ENCODE measurements at regions not wholly inside any gene's neighbourhood (a gene's known extent, or its start where the extent isn't known, plus 50 kb on each side); places are given as distances from the start of the nearest gene placed in this dataset.

GRCh38 chr11:45446434-45446833, 160.3 kb upstream of the SYT13 start:
- 78 to 89% methylated on average over 5 of the region's 5 CpGs for WGBS, 2 donors
- Histone ChIP-seq H3K4me1 (peaks cover 5% of the 10 kb centered on the region), H3K36me3 (ENCODE audit: low read depth, missing control alignments) (no peaks in the 10 kb centered on the region), H3K27ac (no peak overlapping the region), H3K27me3 (no peaks in the 10 kb centered on the region), H3K4me3 (no peak overlapping the region), H3K9me3 (no peaks in the 10 kb centered on the region)
- DNase-seq: no peak
- TF ChIP-seq CTCF (IDR thresholded peaks at IDR 0.05): no peak
- TF ChIP-seq POLR2A (IDR thresholded peaks at IDR 0.05): no peak
- intact Hi-C loops (cut with DNase I; ENCODE audit: low total_unique reads): no loop called here

GRCh38 chr11:45444796-45445195, 158.7 kb upstream of the SYT13 start:
- DNase-seq: no peak
- Histone ChIP-seq H3K27ac (no peak overlapping the region), H3K9me3 (no peaks in the 10 kb centered on the region), H3K27me3 (no peaks in the 10 kb centered on the region), H3K4me1 (peaks cover 5% of the 10 kb centered on the region), H3K4me3 (no peak overlapping the region), H3K36me3 (ENCODE audit: low read depth, missing control alignments) (no peaks in the 10 kb centered on the region)
- WGBS, 2 donors: 46 to 54% methylated on average over 6 of the region's 6 CpGs
- TF ChIP-seq POLR2A (IDR thresholded peaks at IDR 0.05) (no peak), CTCF (IDR thresholded peaks at IDR 0.05) (no peak)
- intact Hi-C loops (cut with DNase I; ENCODE audit: low total_unique reads): no loop called here

- Histone ChIP-seq H3K27ac (no peak overlapping the region), H3K4me1 (no peaks in the 10 kb centered on the region), H3K4me3 (no peak overlapping the region), H3K9me3 (no peaks in the 10 kb centered on the region), H3K27me3 (no peaks in the 10 kb centered on the region), H3K36me3 (ENCODE audit: low read depth, missing control alignments) (no peaks in the 10 kb centered on the region)
- no peak for DNase-seq
- intact Hi-C loops (cut with DNase I; ENCODE audit: low total_unique reads): no loop called here
- TF ChIP-seq POLR2A (IDR thresholded peaks at IDR 0.05) (no peak), CTCF (IDR thresholded peaks at IDR 0.05) (no peak)
- WGBS, 2 donors: 89 to 95% methylated on average over 2 of the region's 2 CpGs
Measured at GRCh38 chr11:45440111-45440510, 154.0 kb upstream of the SYT13 start.

GRCh38 chr11:45436966-45437365, 150.8 kb upstream of the SYT13 start:
- Histone ChIP-seq H3K27ac (no peak overlapping the region), H3K9me3 (no peaks in the 10 kb centered on the region), H3K27me3 (no peaks in the 10 kb centered on the region), H3K36me3 (ENCODE audit: low read depth, missing control alignments) (no peaks in the 10 kb centered on the region), H3K4me1 (no peaks in the 10 kb centered on the region), H3K4me3 (no peak overlapping the region)
- intact Hi-C loops (cut with DNase I; ENCODE audit: low total_unique reads): no loop called here
- DNase-seq: no peak
- WGBS, 2 donors: 88 to 93% methylated on average over 1 of the region's 1 CpG
- TF ChIP-seq CTCF (IDR thresholded peaks at IDR 0.05) (no peak), POLR2A (IDR thresholded peaks at IDR 0.05) (no peak)

GRCh38 chr11:45436118-45436517, 150.0 kb upstream of the SYT13 start:
- 46 to 60% methylated on average over 2 of the region's 2 CpGs for WGBS, 2 donors
- no peaks in the 10 kb centered on the region for H3K9me3 ChIP-seq
- H3K4me3 ChIP-seq: no peak overlapping the region
- no peak for DNase-seq
- intact Hi-C loops (cut with DNase I; ENCODE audit: low total_unique reads): no loop called here
- no peaks in the 10 kb centered on the region for H3K27me3 ChIP-seq
- H3K27ac ChIP-seq: no peak overlapping the region
- H3K4me1 ChIP-seq: no peaks in the 10 kb centered on the region
- no peak for TF ChIP-seq POLR2A (IDR thresholded peaks at IDR 0.05)
- no peak for TF ChIP-seq CTCF (IDR thresholded peaks at IDR 0.05)
- H3K36me3 ChIP-seq (ENCODE audit: low read depth, missing control alignments): no peaks in the 10 kb centered on the region
